Femur (tissue), 1 donor: ENCODE measurements at regions not wholly inside any gene's neighbourhood (a gene's known extent, or its start where the extent isn't known, plus 50 kb on each side); places are given as distances from the start of the nearest gene placed in this dataset.
A peak's percentile ranks its signal among the peaks of the same experiment; 100 is the strongest.
"Not testable (repeated sequence)": the region's sequence is repeated elsewhere in the genome, so short reads cannot be mapped to it uniquely, and the experiment has no call there.

Experiments used
- DNase-seq: peaks from one replicate; pipeline ENCODE4 v3.0.0-alpha.2; 2017

GRCh38 chr4:127469959-127470809 is 162.6 kb upstream of the INTU start:
- no peak for DNase-seq

GRCh38 chr4:127478271-127478670 is 154.5 kb upstream of the INTU start:
- DNase-seq, result not testable (repeated sequence)

GRCh38 chr4:127479031-127479622 is 153.6 kb upstream of the INTU start:
- DNase-seq, result no peak

- DNase-seq, result no peak
These were observed 150.7 kb upstream of the INTU start for GRCh38 chr4:127482049-127482448.

- DNase-seq, result no peak
These were observed 148.6 kb upstream of the INTU start for GRCh38 chr4:127484117-127484516.

- no peak for DNase-seq
These were observed 146.5 kb upstream of the INTU start for GRCh38 chr4:127486248-127486647.

GRCh38 chr4:127491571-127491970 is 141.2 kb upstream of the INTU start:
- no peak for DNase-seq

- DNase-seq, result not testable (repeated sequence)
These were observed 135.9 kb upstream of the INTU start for GRCh38 chr4:127496875-127497274.

GRCh38 chr4:127498366-127498765 is 134.4 kb upstream of the INTU start:
- DNase-seq, result no peak

GRCh38 chr4:127500242-127500641 is 132.5 kb upstream of the INTU start:
- no peak for DNase-seq

GRCh38 chr4:127501103-127501502 is 131.7 kb upstream of the INTU start:
- DNase-seq, result peak; percentile 23

- DNase-seq, result no peak
These were observed 129.6 kb upstream of the INTU start for GRCh38 chr4:127503111-127503510.

- peak; percentile 36 for DNase-seq
These were observed 127.6 kb upstream of the INTU start for GRCh38 chr4:127505203-127505602.

GRCh38 chr4:127506283-127506682 is 126.5 kb upstream of the INTU start:
- DNase-seq, result peak; percentile 28

- DNase-seq, result no peak
These were observed 123.6 kb upstream of the INTU start for GRCh38 chr4:127509155-127509554.

GRCh38 chr4:127512672-127513071 is 120.1 kb upstream of the INTU start:
- not testable (repeated sequence) for DNase-seq

- DNase-seq, result not testable (repeated sequence)
These were observed 117.5 kb upstream of the INTU start for GRCh38 chr4:127515259-127515658.

- DNase-seq, result no peak
These were observed 114.7 kb upstream of the INTU start for GRCh38 chr4:127518046-127518445.

- peak; percentile 23 for DNase-seq
These were observed 111.3 kb upstream of the INTU start for GRCh38 chr4:127521463-127521862.

GRCh38 chr4:127523369-127523768 is 109.4 kb upstream of the INTU start:
- no peak for DNase-seq

GRCh38 chr4:127525608-127526007 is 107.1 kb upstream of the INTU start:
- DNase-seq, result no peak

- no peak for DNase-seq
These were observed 104.5 kb upstream of the INTU start for GRCh38 chr4:127528302-127528701.

GRCh38 chr4:127529879-127530278 is 102.9 kb upstream of the INTU start:
- DNase-seq, result not testable (repeated sequence)

- DNase-seq, result peak; percentile 85
These were observed 99.6 kb upstream of the INTU start for GRCh38 chr4:127533028-127533700.
